ENCODE measurements at regions not wholly inside any gene's neighbourhood (a gene's known extent, or its start where the extent isn't known, plus 50 kb on each side); places are given as distances from the start of the nearest gene placed in this dataset.

DNA sequence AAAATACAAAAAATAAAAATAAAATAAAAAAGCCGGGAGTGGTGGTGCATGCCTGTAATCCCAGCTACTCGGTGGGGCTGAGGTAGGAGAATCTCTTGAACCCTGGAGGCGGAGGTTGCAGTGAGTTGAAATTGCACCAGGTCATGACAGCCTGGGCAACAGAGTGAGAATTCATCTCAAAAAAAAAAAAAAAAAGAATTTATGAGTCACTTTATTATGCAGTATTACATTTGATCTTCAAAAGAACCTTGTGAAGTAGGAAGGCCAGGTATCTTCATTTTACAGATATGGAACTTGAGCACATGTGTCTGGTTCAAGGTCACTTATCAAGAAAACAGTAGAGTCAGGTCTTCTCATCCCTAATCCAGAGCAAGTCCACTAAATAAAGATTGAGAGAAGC, 459.4 kb upstream of the HNRNPA3 start:
- Histone ChIP-seq H3K4me3 (ENCODE audit: low read depth, low read length) (no peak overlapping the region), H3K27me3 (replicated peaks) (no peaks in the 10 kb centered on the region), H3K36me3 (replicated peaks) (no peaks in the 10 kb centered on the region), H3K27ac (no peak overlapping the region)
- in situ Hi-C loops (cut with HindIII; ENCODE audit: low pct_ligation_motif_present, low sequenced_read_pairs): no loop called here
- DNase-seq: no peak
- TF ChIP-seq, protein P1, sequence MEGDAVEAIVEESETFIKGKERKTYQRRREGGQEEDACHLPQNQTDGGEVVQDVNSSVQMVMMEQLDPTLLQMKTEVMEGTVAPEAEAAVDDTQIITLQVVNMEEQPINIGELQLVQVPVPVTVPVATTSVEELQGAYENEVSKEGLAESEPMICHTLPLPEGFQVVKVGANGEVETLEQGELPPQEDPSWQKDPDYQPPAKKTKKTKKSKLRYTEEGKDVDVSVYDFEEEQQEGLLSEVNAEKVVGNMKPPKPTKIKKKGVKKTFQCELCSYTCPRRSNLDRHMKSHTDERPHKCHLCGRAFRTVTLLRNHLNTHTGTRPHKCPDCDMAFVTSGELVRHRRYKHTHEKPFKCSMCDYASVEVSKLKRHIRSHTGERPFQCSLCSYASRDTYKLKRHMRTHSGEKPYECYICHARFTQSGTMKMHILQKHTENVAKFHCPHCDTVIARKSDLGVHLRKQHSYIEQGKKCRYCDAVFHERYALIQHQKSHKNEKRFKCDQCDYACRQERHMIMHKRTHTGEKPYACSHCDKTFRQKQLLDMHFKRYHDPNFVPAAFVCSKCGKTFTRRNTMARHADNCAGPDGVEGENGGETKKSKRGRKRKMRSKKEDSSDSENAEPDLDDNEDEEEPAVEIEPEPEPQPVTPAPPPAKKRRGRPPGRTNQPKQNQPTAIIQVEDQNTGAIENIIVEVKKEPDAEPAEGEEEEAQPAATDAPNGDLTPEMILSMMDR (IDR thresholded peaks at IDR 0.05; ENCODE audit: low read depth, low read length, missing control alignments): no peak

DNA sequence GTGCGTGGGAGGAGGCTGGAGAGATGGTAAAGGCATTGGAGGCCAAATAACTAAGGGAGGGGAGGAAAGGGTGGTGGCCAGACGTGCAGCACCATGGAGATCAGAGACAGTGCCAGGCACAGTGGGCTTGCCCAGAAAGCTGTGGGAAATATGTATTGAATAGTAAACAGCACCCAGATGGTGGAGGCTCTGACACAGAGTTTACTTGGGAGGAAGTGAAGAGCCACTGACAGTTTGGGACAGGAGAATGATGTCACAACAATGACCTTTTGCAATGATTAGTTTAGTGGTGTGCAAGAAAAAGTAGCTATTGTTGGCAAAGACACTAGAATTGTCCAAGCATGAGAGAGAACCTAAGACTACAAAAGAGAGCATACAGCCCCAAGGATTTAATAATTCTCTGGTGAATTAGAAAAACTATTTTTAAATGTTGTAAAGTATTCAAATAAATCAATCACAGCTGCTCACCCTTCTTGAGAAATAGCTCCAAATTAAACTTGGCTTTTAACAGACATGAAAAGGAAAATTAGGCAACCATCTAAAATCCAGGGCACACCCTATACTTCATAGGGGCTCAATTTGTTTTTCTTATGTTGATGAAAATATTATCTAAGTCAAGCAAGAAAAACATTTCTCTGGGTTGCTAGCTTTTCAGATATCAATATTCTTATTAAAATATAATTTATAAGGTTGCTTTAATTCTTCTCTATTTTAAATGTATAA, 458.7 kb upstream of the HNRNPA3 start:
- TF ChIP-seq, protein P1 (IDR thresholded peaks at IDR 0.05; ENCODE audit: low read depth, low read length, missing control alignments): no peak
- in situ Hi-C loops (cut with HindIII; ENCODE audit: low pct_ligation_motif_present, low sequenced_read_pairs): no loop called here
- no peaks in the 10 kb centered on the region for H3K27me3 ChIP-seq (replicated peaks)
- H3K36me3 ChIP-seq (replicated peaks): no peaks in the 10 kb centered on the region
- H3K27ac ChIP-seq: no peak overlapping the region
- DNase-seq: no peak
- no peak overlapping the region for H3K4me3 ChIP-seq (ENCODE audit: low read depth, low read length)

DNA sequence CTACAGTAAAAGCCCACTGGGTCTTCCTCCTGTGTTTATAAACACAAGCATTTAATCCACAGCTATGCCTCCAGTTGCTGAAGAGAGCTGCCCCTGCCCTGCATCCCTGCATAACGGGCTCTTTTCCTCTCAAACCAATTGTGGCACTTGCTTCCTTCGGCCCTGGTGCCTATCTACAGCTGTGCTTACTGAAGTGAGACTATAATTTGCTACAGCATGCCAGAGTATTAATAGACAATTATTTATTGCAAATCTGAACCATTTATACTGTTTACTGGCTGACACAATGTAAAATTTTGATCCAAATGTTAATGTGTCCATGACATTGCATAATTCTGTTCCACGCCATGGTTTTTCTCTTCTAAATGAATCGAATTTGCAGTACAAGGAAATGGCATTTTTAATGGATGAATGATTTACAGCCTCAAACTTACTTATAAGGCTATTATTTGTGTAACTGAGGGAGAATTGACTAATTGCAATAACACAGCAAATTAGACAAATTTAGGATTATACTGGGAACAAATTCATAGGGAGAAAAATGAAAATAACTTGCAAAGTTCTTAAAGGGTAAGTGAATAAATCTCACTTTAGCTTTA, 457.0 kb upstream of the HNRNPA3 start:
- Histone ChIP-seq H3K36me3 (replicated peaks) (no peaks in the 10 kb centered on the region), H3K27ac (no peak overlapping the region), H3K4me3 (ENCODE audit: low read depth, low read length) (no peak overlapping the region), H3K27me3 (replicated peaks) (no peaks in the 10 kb centered on the region)
- TF ChIP-seq, protein P1 (IDR thresholded peaks at IDR 0.05; ENCODE audit: low read depth, low read length, missing control alignments): no peak
- in situ Hi-C loops (cut with HindIII; ENCODE audit: low pct_ligation_motif_present, low sequenced_read_pairs): no loop called here
- DNase-seq: no peak

DNA sequence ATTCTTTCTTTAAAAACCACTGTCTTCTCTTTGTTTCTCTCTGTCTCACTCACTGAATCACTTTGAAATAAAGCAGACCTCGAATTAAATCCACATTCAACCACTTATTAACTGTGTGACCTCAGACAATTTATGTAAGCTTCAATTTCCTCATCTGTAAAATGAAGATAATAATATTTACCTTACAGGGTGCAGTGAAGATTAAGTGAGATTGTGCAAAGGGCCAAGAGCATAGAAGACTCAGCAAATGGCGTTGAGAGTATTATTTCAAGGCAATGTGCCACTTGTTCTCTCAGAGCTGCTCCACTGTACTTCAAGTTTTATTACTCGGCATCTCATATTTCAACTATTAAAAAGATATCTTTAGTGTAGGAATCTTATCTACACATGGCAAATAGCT, 454.2 kb upstream of the HNRNPA3 start:
- in situ Hi-C loops (cut with HindIII; ENCODE audit: low pct_ligation_motif_present, low sequenced_read_pairs): no loop called here

DNA sequence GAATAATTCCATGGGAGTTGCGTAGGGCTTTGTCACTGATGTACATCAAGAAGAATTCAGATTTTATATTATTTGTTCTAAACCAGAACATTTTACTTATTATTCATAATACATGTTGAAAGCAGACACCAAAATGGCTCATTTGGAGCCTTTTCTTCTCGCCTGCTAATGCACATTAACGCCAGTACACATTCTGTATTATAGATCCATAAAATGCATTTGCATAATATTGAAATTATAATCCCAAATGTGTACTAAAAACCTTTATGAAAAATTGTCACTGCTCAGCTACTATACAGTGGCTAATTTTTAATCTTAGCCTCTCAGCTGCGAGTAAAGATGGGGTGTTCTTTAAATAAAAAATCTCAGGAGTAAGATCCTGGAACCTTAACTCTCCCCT, 452.2 kb upstream of the HNRNPA3 start:
- DNase-seq: no peak
- TF ChIP-seq, protein P1 (IDR thresholded peaks at IDR 0.05; ENCODE audit: low read depth, low read length, missing control alignments): no peak
- Histone ChIP-seq H3K4me3 (ENCODE audit: low read depth, low read length) (no peak overlapping the region), H3K27ac (no peak overlapping the region), H3K27me3 (replicated peaks) (no peaks in the 10 kb centered on the region), H3K36me3 (replicated peaks) (no peaks in the 10 kb centered on the region)
- in situ Hi-C loops (cut with HindIII; ENCODE audit: low pct_ligation_motif_present, low sequenced_read_pairs): no loop called here

More for the DNA sequence above, 454.2 kb upstream of the HNRNPA3 start:
- Histone ChIP-seq H3K27ac (no peak overlapping the region), H3K27me3 (replicated peaks) (no peaks in the 10 kb centered on the region), H3K36me3 (replicated peaks) (no peaks in the 10 kb centered on the region), H3K4me3 (ENCODE audit: low read depth, low read length) (no peak overlapping the region)
- TF ChIP-seq, protein P1 (IDR thresholded peaks at IDR 0.05; ENCODE audit: low read depth, low read length, missing control alignments): no peak
- DNase-seq: no peak
